ENCODE measurements at regions not wholly inside any gene's neighbourhood (a gene's known extent, or its start where the extent isn't known, plus 50 kb on each side); places are given as distances from the start of the nearest gene placed in this dataset.

DNA sequence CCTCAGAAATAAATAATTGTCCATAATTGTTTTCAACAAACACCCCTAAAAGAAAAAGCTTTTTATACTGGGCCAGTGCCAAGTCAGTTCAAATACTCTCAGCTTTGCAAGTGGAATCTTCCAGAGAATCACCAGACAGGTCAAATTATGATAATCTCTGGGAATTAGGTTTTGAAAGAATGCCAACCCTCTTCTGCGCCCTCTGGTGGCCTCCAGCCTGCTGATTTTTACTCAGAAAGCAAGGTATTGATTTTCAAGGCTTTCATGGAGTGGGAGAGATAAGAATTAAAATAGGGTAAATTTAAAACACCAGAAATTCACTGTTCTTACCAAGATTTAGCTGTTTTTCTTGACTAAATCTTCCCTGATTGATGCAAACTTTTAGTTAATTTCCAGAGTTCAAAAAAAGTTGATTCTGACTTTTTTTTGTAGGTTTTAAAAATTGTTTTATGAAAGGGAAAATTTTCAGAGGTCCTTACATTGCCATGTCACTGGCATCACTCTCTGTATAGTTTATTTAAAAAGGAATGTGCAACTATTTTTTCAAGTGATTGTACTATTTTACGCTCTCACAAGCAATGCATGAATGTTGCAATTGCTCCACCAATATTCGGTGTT is 282.9 kb upstream of the TNP1 start:
- DNase-seq: peak; percentile 8

- no peak for DNase-seq
These were observed 278.4 kb upstream of the TNP1 start for GRCh38 chr2:217138284-217138683.

- DNase-seq: no peak
These were observed 267.9 kb upstream of the TNP1 start for GRCh38 chr2:217127744-217128143.

DNA sequence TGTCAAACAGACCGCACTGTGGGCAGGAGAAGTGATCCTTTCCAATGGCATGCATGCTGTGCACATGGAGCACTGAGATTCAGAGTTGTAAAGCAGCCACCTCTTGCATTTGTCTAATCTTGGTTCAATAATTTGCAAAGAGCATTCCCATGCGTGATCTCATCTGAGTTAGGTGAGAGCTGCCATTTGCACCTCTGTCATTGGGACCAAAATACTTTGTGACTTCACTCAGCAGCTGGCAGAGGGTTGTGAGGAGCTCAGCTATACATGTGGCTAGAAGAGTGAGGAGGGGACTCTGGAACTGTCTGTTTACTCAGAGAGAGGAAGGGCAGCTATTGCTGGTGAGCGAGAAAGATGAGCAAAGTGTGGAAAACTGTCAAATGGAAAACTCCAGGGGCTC is 265.1 kb upstream of the TNP1 start:
- DNase-seq: no peak

GRCh38 chr2:217124050-217124449 is 264.2 kb upstream of the TNP1 start:
- no peak for DNase-seq

GRCh38 chr2:217121565-217121964 is 261.7 kb upstream of the TNP1 start:
- DNase-seq: no peak

GRCh38 chr2:217120429-217120828 is 260.6 kb upstream of the TNP1 start:
- DNase-seq: no peak

- no peak for DNase-seq
These were observed 258.9 kb upstream of the TNP1 start for GRCh38 chr2:217118559-217119284.

- no peak for DNase-seq
These were observed 257.7 kb upstream of the TNP1 start for GRCh38 chr2:217117523-217117922.

- DNase-seq: no peak
These were observed 256.7 kb upstream of the TNP1 start for GRCh38 chr2:217116610-217117009.

- no peak for DNase-seq
These were observed 254.3 kb upstream of the TNP1 start for GRCh38 chr2:217114117-217114516.

DNA sequence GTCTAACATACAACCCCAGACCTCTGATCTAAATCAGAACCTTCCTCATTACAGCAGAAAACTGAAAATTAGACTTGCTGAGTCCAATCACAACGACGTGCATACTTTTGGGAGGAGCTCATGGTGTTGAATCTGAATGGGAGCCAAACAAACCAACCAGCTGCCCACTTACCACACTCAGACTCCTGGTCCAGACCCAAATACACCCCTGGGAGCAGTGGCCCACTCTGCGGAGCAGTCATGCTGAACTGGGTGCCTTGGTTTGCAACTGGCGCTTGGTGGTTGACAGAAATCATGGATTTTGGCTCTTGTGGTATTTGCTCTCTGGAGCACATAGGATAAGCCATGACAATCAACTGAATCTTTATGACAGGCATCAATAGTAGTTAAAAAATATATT is 253.6 kb upstream of the TNP1 start:
- no peak for DNase-seq

- no peak for DNase-seq
These were observed 250.7 kb upstream of the TNP1 start for GRCh38 chr2:217110550-217110949.

GRCh38 chr2:217108575-217109027 is 248.7 kb upstream of the TNP1 start:
- DNase-seq: no peak

GRCh38 chr2:217108086-217108485 is 248.2 kb upstream of the TNP1 start:
- DNase-seq: no peak

DNA sequence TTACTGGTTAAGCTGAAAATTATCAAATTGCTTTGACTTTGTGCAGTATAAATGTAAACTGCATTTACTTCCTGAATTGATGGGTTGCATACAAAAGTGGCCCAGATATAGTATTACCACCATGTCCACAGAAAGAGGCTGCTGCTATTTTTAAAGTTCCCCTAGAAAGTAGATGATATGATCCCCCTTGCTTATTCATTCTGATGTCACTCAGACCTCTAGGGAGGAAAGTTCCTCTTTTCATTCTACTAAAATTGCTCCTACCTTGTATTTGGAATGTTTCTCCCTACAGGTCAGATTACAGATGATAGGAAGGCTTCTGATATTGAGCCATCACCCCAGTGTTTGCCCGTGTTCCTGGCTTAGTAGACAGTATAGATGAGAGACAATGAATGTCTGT is 247.6 kb upstream of the TNP1 start:
- DNase-seq: no peak

- DNase-seq: no peak
These were observed 246.8 kb upstream of the TNP1 start for GRCh38 chr2:217106650-217107014.

DNA sequence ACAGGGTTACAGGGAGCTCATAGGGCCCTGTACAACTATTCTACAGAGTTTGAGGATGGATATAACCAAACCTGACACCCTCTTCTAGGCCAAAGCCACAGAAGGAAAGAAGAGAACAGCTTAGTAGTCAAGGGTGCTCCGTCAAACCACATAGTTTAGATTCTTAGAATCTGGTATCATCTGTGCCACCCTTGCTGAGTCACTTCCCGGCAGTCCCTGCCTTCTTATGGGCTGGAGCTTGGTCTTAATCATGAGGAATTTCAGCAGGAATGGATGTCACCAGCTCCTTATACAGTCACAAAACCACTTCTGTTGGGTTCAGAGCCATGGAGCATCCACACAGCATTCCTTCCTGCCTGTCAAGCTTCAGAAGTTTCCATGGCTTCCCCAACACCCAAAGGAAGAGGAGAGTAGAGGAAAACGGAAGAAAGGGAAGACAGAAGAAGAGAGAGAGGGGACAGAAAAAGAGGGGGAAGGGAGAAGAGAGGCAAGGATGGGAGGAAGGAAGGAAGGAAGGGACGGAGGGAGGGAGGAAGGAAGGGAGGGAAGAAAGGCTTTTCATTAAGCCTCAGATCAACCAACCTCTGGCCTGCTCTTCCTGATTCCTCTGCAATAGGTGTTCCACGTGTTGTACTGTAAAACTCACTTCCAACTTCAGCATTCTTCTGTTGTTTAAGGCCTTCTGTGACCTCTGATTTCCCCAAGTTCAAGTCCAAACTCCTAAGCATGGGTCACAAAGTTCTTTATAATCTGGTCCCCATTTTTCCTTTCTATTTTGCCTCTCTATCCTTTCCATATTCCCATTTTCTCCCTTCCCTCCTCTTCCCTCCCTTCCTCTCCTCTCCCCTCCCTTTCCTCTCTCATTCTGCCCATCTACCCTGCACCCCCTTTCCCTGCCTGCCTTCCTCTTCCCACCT is 246.1 kb upstream of the TNP1 start:
- no peak for DNase-seq

DNA sequence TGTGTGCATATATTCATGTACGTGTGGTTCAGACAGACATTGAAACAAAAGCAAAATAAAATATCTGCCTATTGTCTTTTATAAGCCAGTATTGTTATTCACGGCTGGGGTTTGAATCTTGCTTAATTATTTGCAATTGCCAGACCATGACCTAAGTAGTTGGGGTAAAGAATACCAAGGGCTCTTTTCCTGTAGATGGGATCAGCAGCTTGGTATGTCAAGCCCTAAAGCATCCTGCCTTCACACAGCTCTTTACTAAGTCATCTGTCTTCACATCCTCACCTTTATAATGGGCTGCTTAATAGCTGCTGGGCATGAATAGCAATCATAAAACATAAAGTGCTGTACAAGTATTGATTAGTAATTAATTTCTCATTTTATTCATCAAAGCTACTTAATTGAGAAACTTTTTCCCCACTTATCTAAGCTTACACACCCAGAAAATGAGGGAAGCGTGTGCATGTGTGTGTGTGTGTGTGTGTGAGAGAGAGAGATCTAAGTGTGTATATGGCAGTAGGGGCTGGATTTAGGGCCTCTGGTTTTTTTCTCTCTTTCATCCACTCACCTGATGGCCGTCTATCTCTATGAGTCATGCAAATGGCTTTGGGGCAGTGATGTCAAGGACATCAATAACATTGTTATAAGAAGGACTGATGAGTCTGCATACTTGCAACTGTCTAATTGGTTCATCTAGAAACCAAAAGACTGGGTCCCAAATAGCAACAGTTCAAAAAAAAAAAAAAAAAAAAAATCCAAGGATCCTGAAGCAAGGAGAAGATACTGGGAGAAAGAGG is 244.1 kb upstream of the TNP1 start:
- no peak for DNase-seq

- no peak for DNase-seq
These were observed 243.1 kb upstream of the TNP1 start for GRCh38 chr2:217102956-217103355.

DNA sequence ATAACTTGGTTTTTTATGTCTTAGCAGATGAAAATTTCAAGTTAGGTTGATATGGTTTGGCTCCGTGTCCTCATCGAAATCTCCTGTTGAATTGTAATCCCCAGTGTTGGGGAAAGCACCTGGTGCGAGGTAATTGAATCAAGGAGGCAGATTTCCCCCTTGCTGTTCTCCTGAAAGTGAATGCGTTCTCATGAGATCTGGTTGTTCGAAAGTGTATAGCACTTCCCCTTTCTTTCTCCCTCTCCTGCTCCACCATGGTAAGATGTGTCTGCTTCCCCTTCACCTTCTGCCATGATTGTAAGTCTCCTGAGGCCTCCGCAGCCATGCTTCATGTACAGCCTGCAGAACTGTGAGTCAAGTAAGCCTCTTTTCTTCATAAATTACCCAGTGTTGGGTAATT is 242.1 kb upstream of the TNP1 start:
- no peak for DNase-seq

GRCh38 chr2:217099561-217099960 is 239.7 kb upstream of the TNP1 start:
- no peak for DNase-seq

GRCh38 chr2:217098435-217098834 is 238.6 kb upstream of the TNP1 start:
- DNase-seq: no peak

Data from NCI-H1048 (cell line).